HL-60 (cell line): ENCODE measurements at regions not wholly inside any gene's neighbourhood (a gene's known extent, or its start where the extent isn't known, plus 50 kb on each side); places are given as distances from the start of the nearest gene placed in this dataset.
"Not testable (repeated sequence)": the region's sequence is repeated elsewhere in the genome, so short reads cannot be mapped to it uniquely, and the experiment has no call there.

Source experiments
- DNase-seq, 2 experiments: peaks; one replicate each; pipeline ENCODE4 v3.0.0-alpha.2; 2010 to 2020; ENCODE audit warnings: low read depth in 1 of 2, low spot score in 1 of 2
- H3K27ac ChIP-seq: fragments of 250-450 bp; sonication (Bioruptor Pico); replicated peaks from 2 replicates; pipeline ENCODE4 v1.5.1; 2020; ENCODE audit warnings: mild to moderate bottlenecking, moderate library complexity
- H3K27me3 ChIP-seq: fragments of 250-450 bp; sonication (Bioruptor Pico); 2 replicates; pipeline ENCODE4 v1.5.1; 2021; ENCODE audit warnings: mild to moderate bottlenecking, moderate library complexity; ENCODE audit not compliant: insufficient read depth, poor library complexity, severe bottlenecking
- H3K4me3 ChIP-seq: replicated peaks from 2 replicates; pipeline ENCODE4 v1.5.1; 2011; ENCODE audit warnings: mild to moderate bottlenecking, control low read depth, low read length; ENCODE audit not compliant: insufficient read depth
- CTCF ChIP-seq: IDR thresholded peaks from one replicate; pipeline ENCODE4 v1.5.1; 2011; ENCODE audit warnings: low read length, control low read depth, inconsistent platforms; ENCODE audit not compliant: insufficient read depth
- GABPA ChIP-seq: IDR thresholded peaks from 2 replicates; pipeline ENCODE4 v1.6.1; 2012; ENCODE audit warnings: low read depth
- POLR2AphosphoS5 ChIP-seq: IDR thresholded peaks from 2 replicates; pipeline ENCODE4 v1.6.1; 2012; ENCODE audit warnings: low read depth
- SPI1 ChIP-seq: IDR thresholded peaks from 2 replicates; pipeline ENCODE4 v1.6.1; 2012; ENCODE audit warnings: low read depth, mild to moderate bottlenecking, borderline replicate concordance
- TF ChIP-seq, protein P1 (sequence below): IDR thresholded peaks from 2 replicates; pipeline ENCODE4 v1.6.1; 2012; ENCODE audit warnings: low read depth; ENCODE audit not compliant: insufficient replicate concordance

- H3K27ac ChIP-seq, result no peak overlapping the region
- DNase-seq, result no peak
- TF ChIP-seq GABPA, result no peak
- TF ChIP-seq, protein P1, sequence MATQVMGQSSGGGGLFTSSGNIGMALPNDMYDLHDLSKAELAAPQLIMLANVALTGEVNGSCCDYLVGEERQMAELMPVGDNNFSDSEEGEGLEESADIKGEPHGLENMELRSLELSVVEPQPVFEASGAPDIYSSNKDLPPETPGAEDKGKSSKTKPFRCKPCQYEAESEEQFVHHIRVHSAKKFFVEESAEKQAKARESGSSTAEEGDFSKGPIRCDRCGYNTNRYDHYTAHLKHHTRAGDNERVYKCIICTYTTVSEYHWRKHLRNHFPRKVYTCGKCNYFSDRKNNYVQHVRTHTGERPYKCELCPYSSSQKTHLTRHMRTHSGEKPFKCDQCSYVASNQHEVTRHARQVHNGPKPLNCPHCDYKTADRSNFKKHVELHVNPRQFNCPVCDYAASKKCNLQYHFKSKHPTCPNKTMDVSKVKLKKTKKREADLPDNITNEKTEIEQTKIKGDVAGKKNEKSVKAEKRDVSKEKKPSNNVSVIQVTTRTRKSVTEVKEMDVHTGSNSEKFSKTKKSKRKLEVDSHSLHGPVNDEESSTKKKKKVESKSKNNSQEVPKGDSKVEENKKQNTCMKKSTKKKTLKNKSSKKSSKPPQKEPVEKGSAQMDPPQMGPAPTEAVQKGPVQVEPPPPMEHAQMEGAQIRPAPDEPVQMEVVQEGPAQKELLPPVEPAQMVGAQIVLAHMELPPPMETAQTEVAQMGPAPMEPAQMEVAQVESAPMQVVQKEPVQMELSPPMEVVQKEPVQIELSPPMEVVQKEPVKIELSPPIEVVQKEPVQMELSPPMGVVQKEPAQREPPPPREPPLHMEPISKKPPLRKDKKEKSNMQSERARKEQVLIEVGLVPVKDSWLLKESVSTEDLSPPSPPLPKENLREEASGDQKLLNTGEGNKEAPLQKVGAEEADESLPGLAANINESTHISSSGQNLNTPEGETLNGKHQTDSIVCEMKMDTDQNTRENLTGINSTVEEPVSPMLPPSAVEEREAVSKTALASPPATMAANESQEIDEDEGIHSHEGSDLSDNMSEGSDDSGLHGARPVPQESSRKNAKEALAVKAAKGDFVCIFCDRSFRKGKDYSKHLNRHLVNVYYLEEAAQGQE, result no peak
- no peaks in the 10 kb centered on the region for H3K27me3 ChIP-seq
- H3K4me3 ChIP-seq, result no peak overlapping the region
Measured at GRCh38 chr6:106860940-106861339, 113.6 kb downstream of the CD24 start.

DNA sequence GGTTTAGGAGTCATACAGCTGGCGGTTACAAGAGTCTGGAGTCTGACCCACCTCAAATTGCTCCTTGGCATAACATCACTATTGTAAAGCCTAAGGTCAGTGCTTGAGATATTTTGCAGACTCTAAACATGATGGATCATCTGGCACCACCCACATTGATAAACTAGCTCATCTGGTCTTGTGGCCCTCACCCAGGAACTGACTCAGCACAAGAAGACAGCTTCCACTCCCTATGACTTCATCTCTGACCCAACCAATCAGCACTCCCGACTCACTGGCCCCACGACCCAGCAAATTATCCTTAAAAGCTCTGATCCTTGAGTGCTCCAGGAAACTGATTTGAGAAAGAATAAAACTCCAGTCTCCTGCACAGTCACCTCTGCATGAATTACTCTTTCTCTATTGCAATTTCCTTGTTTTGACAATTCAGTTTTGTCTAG is 115.9 kb downstream of the CD24 start:
- TF ChIP-seq GABPA (no peak), SPI1 (no peak), CTCF (no peak), POLR2AphosphoS5 (no peak)
- TF ChIP-seq, protein P1, result no peak
- Histone ChIP-seq H3K27ac (no peak overlapping the region), H3K4me3 (no peak overlapping the region), H3K27me3 (no peaks in the 10 kb centered on the region)
- DNase-seq, result no peak

GRCh38 chr6:106857771-106858652 is 116.5 kb downstream of the CD24 start:
- Histone ChIP-seq H3K27me3 (no peaks in the 10 kb centered on the region), H3K27ac (no peak overlapping the region), H3K4me3 (no peak overlapping the region)
- DNase-seq, result no peak
- TF ChIP-seq CTCF (no peak), GABPA (no peak), SPI1 (no peak), POLR2AphosphoS5 (no peak)
- TF ChIP-seq, protein P1, result no peak

DNA sequence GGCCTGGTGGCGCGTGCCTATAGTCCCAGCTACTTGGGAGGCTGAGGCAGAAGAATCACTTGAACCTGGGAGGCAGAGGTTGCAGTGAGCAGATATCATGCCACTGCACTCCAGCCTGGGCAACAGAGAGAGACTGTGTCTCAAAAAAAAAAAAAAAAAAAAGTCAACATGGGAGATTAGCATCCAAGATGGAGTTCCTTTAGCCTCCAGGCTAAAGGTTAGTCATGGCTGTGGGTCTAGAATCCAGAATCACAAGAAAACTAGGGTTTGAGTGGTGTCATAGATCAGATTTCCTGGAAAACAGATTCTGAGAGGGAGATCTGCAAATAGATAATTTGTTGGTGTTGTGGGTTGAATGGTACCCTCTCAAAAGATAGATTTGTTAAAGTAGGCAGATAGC is 117.2 kb downstream of the CD24 start:
- not testable (repeated sequence) for DNase-seq, H3K27me3 ChIP-seq, H3K27ac ChIP-seq, H3K4me3 ChIP-seq
